ENCODE measurements at regions not wholly inside any gene's neighbourhood (a gene's known extent, or its start where the extent isn't known, plus 50 kb on each side); places are given as distances from the start of the nearest gene placed in this dataset.
"Not testable (repeated sequence)": the region's sequence is repeated elsewhere in the genome, so short reads cannot be mapped to it uniquely, and the experiment has no call there.

DNA sequence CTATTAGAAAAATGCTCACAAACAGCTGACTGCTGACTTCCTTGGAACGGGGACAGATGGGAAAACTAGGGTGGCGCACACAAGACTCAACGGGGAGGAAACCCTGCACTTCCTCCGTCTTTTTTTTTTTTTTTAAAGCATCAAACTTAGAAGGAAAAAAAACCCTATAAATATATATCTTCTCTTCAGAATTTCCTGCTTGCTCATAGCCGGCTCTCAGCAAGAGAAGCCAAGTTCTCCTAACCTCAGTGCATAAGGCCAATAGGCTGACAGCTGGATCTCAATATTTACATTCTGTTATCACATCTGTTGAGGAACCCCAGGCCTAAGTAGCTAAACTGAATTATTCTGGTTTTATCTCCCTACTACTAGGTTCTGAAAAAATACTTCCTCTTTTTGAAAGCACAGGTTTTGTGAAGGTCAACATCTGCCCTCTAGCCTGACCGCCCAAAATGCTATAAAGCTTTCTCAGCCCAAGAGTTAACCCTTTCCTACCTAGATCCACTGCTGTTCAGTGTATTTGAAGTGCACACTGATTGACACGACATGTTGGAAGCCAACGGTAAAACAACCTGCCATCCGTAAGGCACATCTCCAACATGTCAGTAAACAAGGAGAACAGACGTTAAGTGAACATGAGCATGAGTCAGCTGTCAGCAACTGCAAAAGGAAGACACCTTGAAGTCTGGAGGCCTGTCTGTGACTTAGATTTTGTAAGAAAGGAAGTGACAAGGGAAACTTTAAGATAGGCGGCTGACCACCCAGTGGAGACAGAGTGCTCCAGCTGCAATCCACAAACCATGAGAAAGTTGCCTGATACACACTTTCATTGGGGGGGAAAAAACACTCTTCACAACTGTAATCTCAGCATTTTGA is 83.8 kb downstream of the EBLN1 start:
- Histone ChIP-seq H3K27ac (ENCODE audit: low read depth in 1 of 2, low read length in 2 of 2) (peak overlapping the region in 1 of 2 donors; percentile 14), H3K9ac (ENCODE audit: insufficient read depth, low read length, poor library complexity, severe bottlenecking) (no peak overlapping the region), H3K4me2 (replicated peaks; ENCODE audit: extremely low read depth, low read length, poor library complexity, severe bottlenecking) (peak overlapping the region; percentile 45)

GRCh38 chr10:22130824-22131223 is 87.0 kb downstream of the EBLN1 start:
- peaks cover 16 to 19% of the 10 kb centered on the region in 2 donors for H3K4me1 ChIP-seq (ENCODE audit: control insufficient read depth in 1 of 2, insufficient read depth in 2 of 2, low read length in 2 of 2)
- H3K36me3 ChIP-seq (replicated peaks in 1 of 2; ENCODE audit: control insufficient read depth in 1 of 2, insufficient read depth in 2 of 2, low read length in 2 of 2); H3K27me3 Mint-ChIP-seq (ENCODE audit: low read depth in 3 of 3); H2AFZ ChIP-seq (ENCODE audit: insufficient read depth, low read depth, low read length, poor library complexity, severe bottlenecking); H3K4me3 Mint-ChIP-seq; H3K36me3 Mint-ChIP-seq; H4K20me1 ChIP-seq (ENCODE audit: insufficient read depth, low read length); H3K9me3 Mint-ChIP-seq; H3K9ac ChIP-seq (ENCODE audit: insufficient read depth, low read length, poor library complexity, severe bottlenecking); H3K9me3 ChIP-seq (replicated peaks in 1 of 2; ENCODE audit: control insufficient read depth in 1 of 2, insufficient read depth in 1 of 2, low read length in 2 of 2); H3K27ac Mint-ChIP-seq; H3K27ac ChIP-seq (ENCODE audit: low read depth in 1 of 2, low read length in 2 of 2); DNase-seq; H3K27me3 ChIP-seq (ENCODE audit: control insufficient read depth in 2 of 2, insufficient read depth in 2 of 2, low read length in 2 of 2); intact Hi-C loops (cut with micrococcal nuclease); H3K79me2 ChIP-seq (ENCODE audit: insufficient read depth, low read length); H3K4me2 ChIP-seq (replicated peaks; ENCODE audit: extremely low read depth, low read length, poor library complexity, severe bottlenecking); H3K4me3 ChIP-seq (replicated peaks in 1 of 3; ENCODE audit: low read depth in 2 of 3, low read length in 3 of 3): not testable (repeated sequence)
- peaks cover 24% of the 10 kb centered on the region for H3K4me1 Mint-ChIP-seq
- 90% methylated on average over 2 of the region's 6 CpGs for WGBS (ENCODE audit: insufficient coverage)

More for the DNA sequence above, 83.8 kb downstream of the EBLN1 start:
- Histone ChIP-seq H4K20me1 (ENCODE audit: insufficient read depth, low read length) (no peaks in the 10 kb centered on the region), H3K27me3 (ENCODE audit: control insufficient read depth in 2 of 2, insufficient read depth in 2 of 2, low read length in 2 of 2) (no peaks in the 10 kb centered on the region), H2AFZ (ENCODE audit: insufficient read depth, low read depth, low read length, poor library complexity, severe bottlenecking) (no peak overlapping the region), H3K4me1 (ENCODE audit: control insufficient read depth in 1 of 2, insufficient read depth in 2 of 2, low read length in 2 of 2) (peaks cover 16 to 19% of the 10 kb centered on the region in 2 donors), H3K36me3 (replicated peaks in 1 of 2; ENCODE audit: control insufficient read depth in 1 of 2, insufficient read depth in 2 of 2, low read length in 2 of 2) (no peaks in the 10 kb centered on the region), H3K79me2 (ENCODE audit: insufficient read depth, low read length) (no peaks in the 10 kb centered on the region), H3K4me3 (replicated peaks in 1 of 3; ENCODE audit: low read depth in 2 of 3, low read length in 3 of 3) (peak overlapping the region in 1 of 3 experiments; percentile 3), H3K9me3 (replicated peaks in 1 of 2; ENCODE audit: control insufficient read depth in 1 of 2, insufficient read depth in 1 of 2, low read length in 2 of 2) (peaks cover 0 to 2% of the 10 kb centered on the region in 2 donors)
- intact Hi-C loops (cut with micrococcal nuclease), result no loop called here
- DNase-seq, result peak; percentile 11 to 43 (median 20)
- Mint-ChIP-seq H3K27me3 (ENCODE audit: low read depth in 3 of 3) (peaks cover 0 to 3% (median 1%) of the 10 kb centered on the region in 3 donors), H3K4me3 (peak overlapping the region in 1 of 2 donors; percentile 68), H3K27ac (peak overlapping the region in 4 of 7 donors; percentile 48 to 80 (median 74)), H3K36me3 (peaks cover 0 to 3% of the 10 kb centered on the region in 2 donors), H3K9me3 (peaks cover 2 to 11% (median 7%) of the 10 kb centered on the region in 7 donors), H3K4me1 (peaks cover 24% of the 10 kb centered on the region)
- no peak for TF ChIP-seq CTCF (IDR thresholded peaks at IDR 0.05)
- 0% methylated on average over 7 of the region's 11 CpGs for WGBS (ENCODE audit: insufficient coverage)

GRCh38 chr10:22129612-22130011 is 88.2 kb downstream of the EBLN1 start:
- H3K9me3 Mint-ChIP-seq; H3K27me3 Mint-ChIP-seq (ENCODE audit: low read depth in 3 of 3); H3K36me3 Mint-ChIP-seq; H4K20me1 ChIP-seq (ENCODE audit: insufficient read depth, low read length); H3K9me3 ChIP-seq (replicated peaks in 1 of 2; ENCODE audit: control insufficient read depth in 1 of 2, insufficient read depth in 1 of 2, low read length in 2 of 2); H3K4me2 ChIP-seq (replicated peaks; ENCODE audit: extremely low read depth, low read length, poor library complexity, severe bottlenecking); H3K4me3 Mint-ChIP-seq; H3K4me3 ChIP-seq (replicated peaks in 1 of 3; ENCODE audit: low read depth in 2 of 3, low read length in 3 of 3); H2AFZ ChIP-seq (ENCODE audit: insufficient read depth, low read depth, low read length, poor library complexity, severe bottlenecking); DNase-seq; H3K27ac Mint-ChIP-seq; H3K9ac ChIP-seq (ENCODE audit: insufficient read depth, low read length, poor library complexity, severe bottlenecking); intact Hi-C loops (cut with micrococcal nuclease); H3K36me3 ChIP-seq (replicated peaks in 1 of 2; ENCODE audit: control insufficient read depth in 1 of 2, insufficient read depth in 2 of 2, low read length in 2 of 2); H3K27me3 ChIP-seq (ENCODE audit: control insufficient read depth in 2 of 2, insufficient read depth in 2 of 2, low read length in 2 of 2); H3K79me2 ChIP-seq (ENCODE audit: insufficient read depth, low read length); H3K27ac ChIP-seq (ENCODE audit: low read depth in 1 of 2, low read length in 2 of 2): not testable (repeated sequence)
- H3K4me1 ChIP-seq (ENCODE audit: control insufficient read depth in 1 of 2, insufficient read depth in 2 of 2, low read length in 2 of 2), result peaks cover 16 to 18% of the 10 kb centered on the region in 2 donors
- 100% methylated on average over 5 of the region's 22 CpGs for WGBS (ENCODE audit: insufficient coverage)
- H3K4me1 Mint-ChIP-seq, result peaks cover 19% of the 10 kb centered on the region

- peaks cover 0 to 13% (median 7%) of the 10 kb centered on the region in 7 donors for H3K9me3 Mint-ChIP-seq
- H3K4me1 ChIP-seq (ENCODE audit: control insufficient read depth in 1 of 2, insufficient read depth in 2 of 2, low read length in 2 of 2); H3K4me3 ChIP-seq (replicated peaks in 1 of 3; ENCODE audit: low read depth in 2 of 3, low read length in 3 of 3); H3K27ac ChIP-seq (ENCODE audit: low read depth in 1 of 2, low read length in 2 of 2); H3K4me2 ChIP-seq (replicated peaks; ENCODE audit: extremely low read depth, low read length, poor library complexity, severe bottlenecking); H3K9ac ChIP-seq (ENCODE audit: insufficient read depth, low read length, poor library complexity, severe bottlenecking); H3K36me3 Mint-ChIP-seq; H3K4me3 Mint-ChIP-seq; H3K79me2 ChIP-seq (ENCODE audit: insufficient read depth, low read length); intact Hi-C loops (cut with micrococcal nuclease); H3K27me3 ChIP-seq (ENCODE audit: control insufficient read depth in 2 of 2, insufficient read depth in 2 of 2, low read length in 2 of 2); DNase-seq; H3K27ac Mint-ChIP-seq; H4K20me1 ChIP-seq (ENCODE audit: insufficient read depth, low read length); H3K9me3 ChIP-seq (replicated peaks in 1 of 2; ENCODE audit: control insufficient read depth in 1 of 2, insufficient read depth in 1 of 2, low read length in 2 of 2); H3K4me1 Mint-ChIP-seq; H3K27me3 Mint-ChIP-seq (ENCODE audit: low read depth in 3 of 3); H3K36me3 ChIP-seq (replicated peaks in 1 of 2; ENCODE audit: control insufficient read depth in 1 of 2, insufficient read depth in 2 of 2, low read length in 2 of 2); H2AFZ ChIP-seq (ENCODE audit: insufficient read depth, low read depth, low read length, poor library complexity, severe bottlenecking): not testable (repeated sequence)
- WGBS (ENCODE audit: insufficient coverage), result no CpG with 5 or more reads among the region's 3 CpGs
These were observed 96.6 kb downstream of the EBLN1 start for GRCh38 chr10:22121181-22121580.
